Panc1 (cell line): ENCODE measurements at regions not wholly inside any gene's neighbourhood (a gene's known extent, or its start where the extent isn't known, plus 50 kb on each side); places are given as distances from the start of the nearest gene placed in this dataset.

ENCODE experiments used
- POLR2AphosphoS5 ChIP-seq: IDR thresholded peaks from 2 replicates; pipeline ENCODE4 v1.6.1; 2012; ENCODE audit warnings: mild to moderate bottlenecking, low read depth, low read length, moderate library complexity
- SIN3A ChIP-seq: IDR thresholded peaks from 2 replicates; pipeline ENCODE4 v1.6.1; 2012; ENCODE audit warnings: low read depth, mild to moderate bottlenecking, low read length, moderate library complexity, borderline replicate concordance; ENCODE audit not compliant: insufficient read depth
- TF ChIP-seq, protein P1 (sequence below): fragments of 450-650 bp; IDR thresholded peaks from 2 replicates; pipeline ENCODE4 v1.5.1; 2017; ENCODE audit warnings: mild to moderate bottlenecking

DNA sequence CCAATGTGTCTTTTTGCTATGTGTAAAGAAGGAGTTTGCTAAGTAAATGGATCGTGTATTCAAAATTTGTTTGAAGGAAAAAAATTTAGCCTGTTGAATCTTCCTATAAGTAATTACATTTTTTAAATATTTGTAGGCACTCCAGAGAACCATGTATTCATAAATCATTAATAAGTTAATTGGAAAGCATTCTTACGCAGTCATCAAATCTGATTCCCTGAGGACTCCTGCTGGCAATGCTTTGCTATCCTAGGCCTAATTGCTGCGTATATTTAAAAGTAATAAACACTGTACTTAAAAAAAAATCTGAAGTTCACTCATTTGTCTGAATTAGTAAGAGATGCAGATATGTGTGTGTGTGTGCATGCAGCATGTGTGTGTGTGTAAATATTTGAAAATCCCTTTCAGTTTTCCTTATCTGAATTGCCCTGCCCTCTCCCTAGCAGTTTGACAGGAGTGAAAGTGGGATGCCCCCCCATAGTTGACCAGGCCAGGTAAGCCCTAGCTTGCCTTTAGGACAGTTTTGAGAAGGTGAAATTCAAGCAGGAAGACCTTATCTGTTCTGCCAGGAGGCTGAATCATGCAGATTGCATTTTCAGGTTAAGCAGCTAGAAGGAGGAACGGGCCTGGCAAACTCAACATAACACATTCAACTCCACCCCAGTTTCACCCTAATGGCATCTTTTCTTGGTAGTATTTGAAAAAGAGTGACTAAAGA lies 81.2 kb upstream of the DNAH5 start:
- TF ChIP-seq, protein P1, sequence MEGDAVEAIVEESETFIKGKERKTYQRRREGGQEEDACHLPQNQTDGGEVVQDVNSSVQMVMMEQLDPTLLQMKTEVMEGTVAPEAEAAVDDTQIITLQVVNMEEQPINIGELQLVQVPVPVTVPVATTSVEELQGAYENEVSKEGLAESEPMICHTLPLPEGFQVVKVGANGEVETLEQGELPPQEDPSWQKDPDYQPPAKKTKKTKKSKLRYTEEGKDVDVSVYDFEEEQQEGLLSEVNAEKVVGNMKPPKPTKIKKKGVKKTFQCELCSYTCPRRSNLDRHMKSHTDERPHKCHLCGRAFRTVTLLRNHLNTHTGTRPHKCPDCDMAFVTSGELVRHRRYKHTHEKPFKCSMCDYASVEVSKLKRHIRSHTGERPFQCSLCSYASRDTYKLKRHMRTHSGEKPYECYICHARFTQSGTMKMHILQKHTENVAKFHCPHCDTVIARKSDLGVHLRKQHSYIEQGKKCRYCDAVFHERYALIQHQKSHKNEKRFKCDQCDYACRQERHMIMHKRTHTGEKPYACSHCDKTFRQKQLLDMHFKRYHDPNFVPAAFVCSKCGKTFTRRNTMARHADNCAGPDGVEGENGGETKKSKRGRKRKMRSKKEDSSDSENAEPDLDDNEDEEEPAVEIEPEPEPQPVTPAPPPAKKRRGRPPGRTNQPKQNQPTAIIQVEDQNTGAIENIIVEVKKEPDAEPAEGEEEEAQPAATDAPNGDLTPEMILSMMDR = no peak; the same call in 1 of the 2 replicates
- no peak for TF ChIP-seq POLR2AphosphoS5
- no peak for TF ChIP-seq SIN3A
